ENCODE measurements at regions not wholly inside any gene's neighbourhood (a gene's known extent, or its start where the extent isn't known, plus 50 kb on each side); places are given as distances from the start of the nearest gene placed in this dataset.

DNA sequence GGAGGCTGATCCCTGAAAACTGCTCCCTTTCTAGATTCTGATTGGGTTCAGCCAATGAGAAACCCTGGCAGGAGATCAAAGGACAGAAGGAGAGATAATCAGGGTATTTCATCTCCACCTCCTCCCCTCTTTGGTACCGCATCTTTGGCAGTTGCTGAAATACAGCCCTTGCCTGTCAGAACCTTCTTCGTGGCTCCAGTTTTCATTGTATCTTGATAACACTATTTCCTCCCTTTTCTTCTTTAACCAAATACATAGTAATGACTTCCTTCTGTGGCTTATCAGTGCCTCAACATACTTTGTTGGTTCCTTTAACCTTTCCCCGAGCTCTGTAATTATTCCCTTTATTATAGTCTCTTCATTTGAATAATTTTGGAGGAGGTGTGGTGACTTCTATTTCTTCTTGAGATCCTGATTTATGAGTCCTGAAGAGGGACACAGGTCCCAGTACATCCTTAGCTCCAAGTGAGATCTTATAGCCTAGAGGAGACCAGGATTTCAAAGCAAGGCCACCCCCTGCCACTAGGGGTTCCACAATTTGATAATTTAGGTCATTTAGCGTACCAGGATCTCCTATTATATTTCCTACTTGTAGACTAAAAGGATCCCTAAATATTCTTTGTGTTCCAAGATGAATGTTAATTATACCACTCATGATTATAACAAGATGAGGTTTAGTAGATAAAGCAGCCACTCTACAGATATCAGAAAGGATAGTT is 98.0 kb downstream of the EDNRB start:
- Histone ChIP-seq H3K9me3 (ENCODE audit: low read length) (no peaks in the 10 kb centered on the region), H3K4me1 (ENCODE audit: insufficient read depth, low read length) (no peaks in the 10 kb centered on the region), H3K27ac (ENCODE audit: extremely low read length, insufficient read depth, low read length) (no peak overlapping the region), H3K36me3 (replicated peaks in 1 of 2; ENCODE audit: control insufficient read depth in 1 of 2, insufficient read depth in 2 of 2, low read length in 2 of 2) (no peaks in the 10 kb centered on the region), H3K9ac (ENCODE audit: insufficient read depth, low read depth, low read length) (no peak overlapping the region), H3K4me2 (ENCODE audit: low read depth, low read length) (no peak overlapping the region), H3K4me3 (replicated peaks in 1 of 3; ENCODE audit: insufficient read depth in 1 of 3, low read depth in 2 of 3, low read length in 3 of 3) (no peak overlapping the region), H3K79me2 (ENCODE audit: insufficient read depth, low read length) (no peaks in the 10 kb centered on the region), H2AFZ (ENCODE audit: low read length) (no peak overlapping the region), H3K27me3 (ENCODE audit: control insufficient read depth in 1 of 2, insufficient read depth in 2 of 2, low read length in 2 of 2) (no peaks in the 10 kb centered on the region), H4K20me1 (ENCODE audit: insufficient read depth, low read length) (no peaks in the 10 kb centered on the region)
- no peak for FAIRE-seq
- ChIA-PET POLR2A (no interaction called here), CTCF (ENCODE audit: low intra/inter-chr PET ratio, low total read pairs) (no interaction called here)
- 7% methylated on average over 4 of the region's 4 CpGs for WGBS (ENCODE audit: low lambda C conversion rate)
- intact Hi-C loops (cut with micrococcal nuclease; ENCODE audit: unreplicated experiment) (no loop called here), in situ Hi-C loops (cut with HindIII; ENCODE audit: extremely low pct_ligation_motif_present, low pct_unique_long_range_greater_than_20kb) (no loop called here)
- no peak for ATAC-seq
- DNase-seq (ENCODE audit: low spot score) = no peak
- BruUV-seq (replicated peaks) = no TSS peak
- no peak for TF ChIP-seq ATF4 (CRISPR knock-in tag; IDR thresholded peaks at IDR 0.05)
- no peak for TF ChIP-seq GATAD2A (CRISPR knock-in tag; IDR thresholded peaks at IDR 0.05)
- TF ChIP-seq ZNF318 (CRISPR knock-in tag; IDR thresholded peaks at IDR 0.05) = no peak
- no peak for TF ChIP-seq ZNF142 (CRISPR knock-in tag; IDR thresholded peaks at IDR 0.05)
- TF ChIP-seq ETV5 (CRISPR knock-in tag; IDR thresholded peaks at IDR 0.05; ENCODE audit: borderline replicate concordance) = no peak
